ENCODE measurements at regions not wholly inside any gene's neighbourhood (a gene's known extent, or its start where the extent isn't known, plus 50 kb on each side); places are given as distances from the start of the nearest gene placed in this dataset.

GRCh38 chr5:120314191-120314590 is 149.9 kb upstream of the PRR16 start:
- TF ChIP-seq POLR2AphosphoS5 (IDR thresholded peaks at IDR 0.05), result no peak
- TF ChIP-seq CTCF (IDR thresholded peaks at IDR 0.05), result no peak
- no peak for TF ChIP-seq POLR2A (IDR thresholded peaks at IDR 0.05)
- TF ChIP-seq EP300 (IDR thresholded peaks at IDR 0.05), result no peak
